Activated CD4-positive, alpha-beta T cell treated with anti-CD3 and anti-CD28 coated beads, Interleukin-2, Interleukin-6, amounts not matched to agents 100 ng/mL and 50 ng/mL, durations not matched to agents 16 hours and 8 hours (primary cell): ENCODE measurements at regions not wholly inside any gene's neighbourhood (a gene's known extent, or its start where the extent isn't known, plus 50 kb on each side); places are given as distances from the start of the nearest gene placed in this dataset.

Experiments used
- DNase-seq: peaks from one replicate; pipeline ENCODE4 v3.0.0-alpha.2; 2020

- no peak for DNase-seq
These were observed 54.4 kb upstream of the RNF24 start for GRCh38 chr20:4069751-4070150.

- no peak for DNase-seq
These were observed 53.4 kb upstream of the RNF24 start for GRCh38 chr20:4068708-4069107.

GRCh38 chr20:4067600-4068261, 52.4 kb upstream of the RNF24 start:
- no peak for DNase-seq

GRCh38 chr20:4066551-4066950, 51.2 kb upstream of the RNF24 start:
- DNase-seq, result no peak

GRCh38 chr20:4065391-4065844, 50.1 kb upstream of the RNF24 start:
- no peak for DNase-seq
